ENCODE measurements at regions not wholly inside any gene's neighbourhood (a gene's known extent, or its start where the extent isn't known, plus 50 kb on each side); places are given as distances from the start of the nearest gene placed in this dataset.

- Histone ChIP-seq H3K27ac (ENCODE audit: low read depth, low read length) (no peak overlapping the region), H3K4me1 (ENCODE audit: control insufficient read depth, insufficient read depth, low read length, unreplicated experiment) (no peaks in the 10 kb centered on the region), H3K36me3 (ENCODE audit: insufficient read depth, low read length) (no peaks in the 10 kb centered on the region), H3K27me3 (ENCODE audit: insufficient read depth, low read length) (peaks cover 3% of the 10 kb centered on the region; the same call in 1 of the 2 replicates), H2AFZ (ENCODE audit: low read length, unreplicated experiment) (no peak overlapping the region), H3K4me3 (ENCODE audit: low read depth, low read length) (no peak overlapping the region), H3K79me2 (ENCODE audit: control insufficient read depth, insufficient read depth, low read length, unreplicated experiment) (no peaks in the 10 kb centered on the region)
Measured at GRCh38 chr2:152813351-152813750, 94.9 kb downstream of the ARL6IP6 start.
